Loucy (cell line): ENCODE measurements at regions not wholly inside any gene's neighbourhood (a gene's known extent, or its start where the extent isn't known, plus 50 kb on each side); places are given as distances from the start of the nearest gene placed in this dataset.

ENCODE experiments used
- H2AFZ ChIP-seq: fragments of 200-600 bp; sonication (generic); 2 replicates; pipeline ENCODE4 v1.6.0; 2016; ENCODE audit warnings: antibody characterized with exemption, mild to moderate bottlenecking, low read length, moderate library complexity
- H3F3A ChIP-seq: fragments of 200-600 bp; 2 replicates; pipeline ENCODE4 v1.6.0; 2016; ENCODE audit warnings: antibody characterized with exemption, low read depth, mild to moderate bottlenecking
- H3K27me3 ChIP-seq: fragments of 200-600 bp; sonication (generic); 2 replicates; pipeline ENCODE4 v1.6.1; 2014; ENCODE audit warnings: low read length, mild to moderate bottlenecking; ENCODE audit not compliant: insufficient read depth, poor library complexity, severe bottlenecking
- H3K36me3 ChIP-seq: fragments of 200-600 bp; sonication (generic); 2 replicates; pipeline ENCODE4 v1.6.1; 2016; ENCODE audit warnings: low read length; ENCODE audit not compliant: insufficient read depth
- H3K4me1 ChIP-seq: fragments of 200-600 bp; sonication (generic); 2 replicates; pipeline ENCODE4 v1.5.1; 2014; ENCODE audit warnings: low read length, mild to moderate bottlenecking; ENCODE audit not compliant: insufficient read depth, poor library complexity, severe bottlenecking
- H3K4me2 ChIP-seq: fragments of 200-600 bp; sonication (generic); 2 replicates; pipeline ENCODE4 v1.6.0; 2014; ENCODE audit warnings: antibody characterized with exemption, low read length, low read depth, mild to moderate bottlenecking; ENCODE audit not compliant: poor library complexity, severe bottlenecking
- H3K4me3 ChIP-seq: fragments of 200-600 bp; sonication (generic); 2 replicates; pipeline ENCODE4 v1.5.1; 2014; ENCODE audit warnings: low read length, mild to moderate bottlenecking, mixed read lengths; ENCODE audit not compliant: poor library complexity, severe bottlenecking
- H3K79me2 ChIP-seq: fragments of 200-600 bp; sonication (generic); 2 replicates; pipeline ENCODE4 v1.6.1; 2014; ENCODE audit warnings: low read length; ENCODE audit not compliant: insufficient read depth
- H3K9ac ChIP-seq: fragments of 200-600 bp; sonication (generic); 2 replicates; pipeline ENCODE4 v1.6.0; 2014; ENCODE audit warnings: mild to moderate bottlenecking, low read depth, low read length, moderate library complexity; ENCODE audit not compliant: poor library complexity, severe bottlenecking
- H3K9me2 ChIP-seq: fragments of 200-600 bp; sonication (generic); replicated peaks from 2 replicates; pipeline ENCODE4 v1.6.1; 2016; ENCODE audit warnings: low read depth, low read length, mixed read lengths
- H3K9me3 ChIP-seq: fragments of 200-600 bp; sonication (generic); 2 replicates; pipeline ENCODE4 v1.6.1; 2014; ENCODE audit warnings: mild to moderate bottlenecking, antibody characterized with exemption, low read length, low read depth; ENCODE audit not compliant: insufficient read depth
- H4K20me1 ChIP-seq: fragments of 200-600 bp; sonication (generic); 2 replicates; pipeline ENCODE4 v1.6.0; 2014; ENCODE audit warnings: antibody characterized with exemption, low read length, mild to moderate bottlenecking; ENCODE audit not compliant: insufficient read depth, poor library complexity, severe bottlenecking
- CTCF ChIP-seq: fragments of 200-600 bp; sonication (generic); conservative IDR thresholded peaks from 2 replicates; pipeline ENCODE4 v1.5.1; 2014; ENCODE audit warnings: mild to moderate bottlenecking, antibody characterized with exemption, low read length
- EZH2phosphoT487 ChIP-seq: fragments of 200-600 bp; IDR thresholded peaks from 2 replicates; pipeline ENCODE4 v1.6.1; 2018; ENCODE audit warnings: antibody characterized with exemption, mild to moderate bottlenecking, moderate library complexity, borderline replicate concordance

GRCh38 chr4:137063961-137064360 lies 468.3 kb downstream of the PCDH18 start:
- H4K20me1 ChIP-seq = no peaks in the 10 kb centered on the region
- no peaks in the 10 kb centered on the region for H3K4me1 ChIP-seq
- H3K27me3 ChIP-seq = no peaks in the 10 kb centered on the region
- no peak overlapping the region for H2AFZ ChIP-seq
- no peak overlapping the region for H3K4me3 ChIP-seq
- H3K36me3 ChIP-seq = no peaks in the 10 kb centered on the region
- no peaks in the 10 kb centered on the region for H3K9me3 ChIP-seq
- no peaks in the 10 kb centered on the region for H3F3A ChIP-seq
- H3K9ac ChIP-seq = no peak overlapping the region
- no peak for TF ChIP-seq EZH2phosphoT487
- TF ChIP-seq CTCF = no peak
- H3K4me2 ChIP-seq = no peak overlapping the region
- H3K9me2 ChIP-seq = no peaks in the 10 kb centered on the region
- H3K79me2 ChIP-seq = no peaks in the 10 kb centered on the region

DNA sequence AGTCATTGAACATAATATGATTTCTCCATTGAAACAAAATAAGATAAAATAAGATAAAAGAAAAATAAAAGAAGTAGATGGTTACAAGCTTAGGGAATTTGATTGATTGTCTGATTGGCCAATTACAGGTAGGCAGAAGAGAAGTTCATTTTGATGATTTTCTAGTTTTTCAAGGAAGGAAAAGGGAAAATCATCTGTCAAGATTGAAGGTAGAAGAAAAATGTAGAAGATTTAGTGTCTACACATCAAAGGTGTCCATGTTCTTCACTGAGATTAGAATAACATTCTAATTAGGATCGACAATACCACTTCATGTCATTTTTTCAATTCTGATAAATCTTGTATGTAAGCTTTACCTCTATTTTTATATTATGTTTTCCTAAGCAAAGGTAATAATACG lies 489.1 kb downstream of the PCDH18 start:
- no peak overlapping the region for H2AFZ ChIP-seq
- no peaks in the 10 kb centered on the region for H3K4me1 ChIP-seq
- H3F3A ChIP-seq = no peaks in the 10 kb centered on the region
- no peaks in the 10 kb centered on the region for H4K20me1 ChIP-seq
- H3K9me3 ChIP-seq = no peaks in the 10 kb centered on the region
- no peak overlapping the region for H3K4me3 ChIP-seq
- H3K9me2 ChIP-seq = no peaks in the 10 kb centered on the region
- no peaks in the 10 kb centered on the region for H3K27me3 ChIP-seq
- H3K36me3 ChIP-seq = no peaks in the 10 kb centered on the region
- no peak overlapping the region for H3K4me2 ChIP-seq
- TF ChIP-seq CTCF (no peak), EZH2phosphoT487 (no peak)
- no peaks in the 10 kb centered on the region for H3K79me2 ChIP-seq
- H3K9ac ChIP-seq = no peak overlapping the region

DNA sequence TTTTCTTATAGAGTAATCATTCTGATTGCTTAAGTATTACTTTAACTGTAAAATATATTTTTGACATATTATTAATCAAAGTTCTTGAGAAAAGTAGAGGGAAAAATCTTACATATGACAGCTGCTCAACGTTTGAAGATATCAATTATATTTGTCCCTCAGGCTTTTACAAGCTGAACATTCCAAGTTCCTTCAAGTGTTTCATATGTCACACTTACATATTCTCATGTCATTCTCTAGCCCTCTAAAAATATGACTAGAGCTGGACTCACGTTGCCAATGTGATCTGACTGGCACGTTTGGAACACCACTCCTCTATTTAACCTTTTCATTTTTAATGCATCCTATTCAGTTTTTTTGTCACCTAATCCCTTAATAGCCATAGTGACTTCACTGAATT lies 492.9 kb downstream of the PCDH18 start:
- no peak overlapping the region for H3K4me2 ChIP-seq
- no peaks in the 10 kb centered on the region for H3K36me3 ChIP-seq
- no peaks in the 10 kb centered on the region for H3K27me3 ChIP-seq
- TF ChIP-seq EZH2phosphoT487 (no peak), CTCF (no peak)
- no peak overlapping the region for H3K4me3 ChIP-seq
- no peaks in the 10 kb centered on the region for H4K20me1 ChIP-seq
- H3F3A ChIP-seq = no peaks in the 10 kb centered on the region
- no peak overlapping the region for H3K9ac ChIP-seq
- no peak overlapping the region for H2AFZ ChIP-seq
- H3K79me2 ChIP-seq = no peaks in the 10 kb centered on the region
- H3K9me2 ChIP-seq = no peaks in the 10 kb centered on the region
- no peaks in the 10 kb centered on the region for H3K4me1 ChIP-seq
- H3K9me3 ChIP-seq = no peaks in the 10 kb centered on the region
